DND-41 (cell line): ENCODE measurements at regions not wholly inside any gene's neighbourhood (a gene's known extent, or its start where the extent isn't known, plus 50 kb on each side); places are given as distances from the start of the nearest gene placed in this dataset.

ENCODE experiments used
- CTCF ChIP-seq: IDR thresholded peaks from 2 replicates; pipeline ENCODE4 v1.5.1; 2012; ENCODE audit warnings: borderline replicate concordance, low read length, moderate library complexity, mild to moderate bottlenecking; ENCODE audit not compliant: poor library complexity, severe bottlenecking; ENCODE audit errors: extremely low read depth
- EZH2 ChIP-seq: IDR thresholded peaks from 3 replicates; pipeline ENCODE4 v1.6.1; 2012; ENCODE audit warnings: borderline replicate concordance, low read depth, mild to moderate bottlenecking, moderate library complexity, low read length, inconsistent platforms; ENCODE audit not compliant: severe bottlenecking

DNA sequence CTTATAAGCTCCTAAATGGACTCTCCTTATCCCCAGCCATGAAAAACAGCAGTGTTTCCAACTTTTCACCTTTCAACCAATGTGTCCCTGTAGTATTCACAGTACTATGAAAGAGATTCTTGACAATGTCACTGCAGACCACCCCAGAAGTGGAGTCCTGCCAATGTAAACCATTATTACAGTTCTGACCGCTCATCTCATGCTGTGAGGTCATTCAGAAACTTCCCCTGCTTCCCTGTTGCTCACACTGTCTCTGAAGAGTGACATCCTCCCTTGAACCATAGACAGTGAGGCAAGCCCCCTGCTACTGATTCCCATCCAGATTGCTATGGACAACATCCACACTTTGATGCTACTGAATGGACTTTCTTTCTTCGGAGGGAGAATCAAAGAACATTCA lies 1523.7 kb upstream of the ACVR2A start:
- TF ChIP-seq CTCF (no peak), EZH2 (no peak)
